Ammon's horn (tissue), 1 donor: ENCODE measurements at regions not wholly inside any gene's neighbourhood (a gene's known extent, or its start where the extent isn't known, plus 50 kb on each side); places are given as distances from the start of the nearest gene placed in this dataset.
"Not testable (repeated sequence)": the region's sequence is repeated elsewhere in the genome, so short reads cannot be mapped to it uniquely, and the experiment has no call there.

Experiments
- DNase-seq: peaks from one replicate; pipeline ENCODE4 v3.0.0-alpha.2; 2016; ENCODE audit warnings: low spot score

DNA sequence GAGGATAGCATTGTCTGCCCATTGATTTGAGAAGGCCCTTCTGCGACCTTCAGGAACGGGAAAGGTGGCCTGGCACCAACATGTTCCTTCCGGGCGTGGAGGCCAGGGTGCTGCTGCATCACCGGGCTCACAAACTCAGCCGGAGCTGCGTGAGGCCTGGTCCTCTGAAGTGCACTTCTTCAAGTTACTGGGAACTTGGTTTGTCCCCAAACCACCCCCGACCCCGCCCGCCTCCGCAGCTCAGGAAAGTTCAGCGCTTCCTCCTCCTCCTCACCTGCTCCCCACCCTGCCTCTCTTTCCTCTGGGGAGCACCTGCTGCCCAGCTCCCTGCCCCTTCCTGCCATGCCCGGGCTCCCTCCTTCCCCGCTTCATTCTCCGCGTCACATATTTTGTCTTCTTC, 116.0 kb upstream of the LRPAP1 start:
- no peak for DNase-seq

DNA sequence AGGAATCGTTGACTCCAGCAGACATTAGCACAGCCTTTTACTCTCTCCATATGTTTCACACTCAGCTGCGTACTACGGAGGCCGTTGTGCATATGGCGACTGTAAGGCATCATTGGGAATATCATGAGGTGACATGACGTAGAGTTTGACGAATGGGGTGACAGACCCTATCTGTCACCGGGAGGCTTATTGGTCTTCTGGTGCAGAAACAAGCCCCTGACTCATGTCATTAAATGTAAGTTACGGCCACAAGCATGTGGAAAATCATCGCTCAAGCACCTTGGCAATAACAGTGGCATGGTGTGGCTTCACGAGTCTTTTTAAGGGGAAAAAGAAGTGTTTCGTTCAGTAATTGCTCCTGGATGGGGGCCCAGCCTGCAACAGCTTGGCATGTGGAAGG, 115.2 kb upstream of the LRPAP1 start:
- DNase-seq: no peak

DNA sequence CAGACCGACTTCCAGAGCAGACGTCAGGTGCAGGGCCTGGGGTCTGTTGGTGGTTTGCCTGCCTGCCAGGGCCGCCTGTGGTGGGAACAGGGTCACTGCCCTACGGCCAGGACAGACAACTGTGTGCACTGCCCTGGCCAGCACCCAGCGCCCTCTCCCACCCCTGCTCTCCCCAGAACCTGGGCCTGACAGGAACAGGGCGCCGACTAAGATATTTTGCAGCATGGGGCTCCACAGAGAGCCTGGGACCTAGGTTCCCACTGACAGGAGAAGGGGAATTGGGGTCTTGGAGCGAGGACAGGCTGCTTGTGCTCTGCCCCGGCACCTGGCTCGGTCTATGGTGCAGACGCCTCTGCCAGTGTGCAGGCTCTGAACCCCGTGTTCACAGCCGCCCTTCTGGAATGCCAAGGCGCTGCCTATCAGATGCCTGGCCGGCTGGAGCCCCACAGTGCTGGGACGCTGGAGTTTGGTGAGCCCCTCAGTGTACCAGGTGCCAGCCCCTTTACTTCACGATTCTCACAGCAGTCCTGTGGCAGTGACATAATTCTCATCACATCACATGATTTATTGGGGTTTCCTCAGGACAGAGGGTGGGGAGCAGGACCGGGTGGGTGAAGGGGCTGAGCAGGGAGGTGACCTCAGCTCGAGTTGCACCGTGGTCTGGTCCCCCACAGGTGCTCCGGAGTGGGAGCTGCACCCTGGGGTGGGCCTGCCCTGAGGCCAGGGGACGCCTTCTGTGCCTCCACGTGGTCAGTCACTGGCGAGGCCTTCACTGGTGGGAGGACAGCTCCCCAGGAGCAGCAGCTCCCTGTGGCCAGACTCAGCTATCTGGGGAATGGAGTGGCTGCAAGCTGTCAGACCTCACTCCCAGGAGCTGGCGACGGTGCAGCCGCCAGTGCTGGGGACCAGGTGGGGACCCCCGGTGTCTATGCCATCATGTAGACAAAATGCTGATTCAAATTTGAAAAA, 113.8 kb upstream of the LRPAP1 start:
- no peak for DNase-seq

DNA sequence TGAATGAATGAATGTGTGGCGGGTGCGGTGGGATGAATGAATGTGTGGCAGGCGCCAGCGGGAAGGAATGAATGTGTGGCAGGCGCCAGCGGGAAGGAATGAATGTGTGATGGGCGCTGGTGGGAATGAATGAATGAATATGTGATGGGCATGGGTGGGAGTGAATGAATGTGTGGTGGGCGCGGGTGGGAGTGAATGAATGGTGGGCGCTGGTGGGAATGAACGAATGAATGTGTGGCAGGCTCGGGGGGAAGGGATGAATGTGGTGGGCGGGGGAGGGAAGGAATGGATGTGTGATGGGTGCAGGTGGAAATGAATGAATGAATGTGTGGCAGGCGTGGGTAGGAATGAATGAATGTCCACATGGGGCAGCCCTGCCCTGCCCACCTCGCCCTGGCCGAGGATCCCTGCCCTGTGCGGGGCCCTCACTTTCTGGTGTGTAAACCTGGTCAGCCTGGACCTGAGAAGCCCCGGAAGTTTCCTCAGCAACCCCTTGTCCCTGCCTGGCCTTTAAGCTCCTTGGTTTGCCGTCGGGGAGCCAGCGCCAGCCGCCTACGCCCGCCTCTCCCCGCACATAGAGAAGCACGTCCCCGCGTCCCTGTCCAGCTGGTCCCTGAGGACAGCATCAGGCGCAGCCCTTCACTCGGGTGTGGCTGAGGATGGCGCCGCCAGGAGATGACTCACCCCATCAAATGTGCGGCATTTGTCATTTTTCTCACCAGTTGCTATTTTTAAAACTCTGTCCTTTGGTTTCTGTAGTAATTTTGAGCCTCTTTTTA, 112.8 kb upstream of the LRPAP1 start:
- peak; percentile 27 for DNase-seq

DNA sequence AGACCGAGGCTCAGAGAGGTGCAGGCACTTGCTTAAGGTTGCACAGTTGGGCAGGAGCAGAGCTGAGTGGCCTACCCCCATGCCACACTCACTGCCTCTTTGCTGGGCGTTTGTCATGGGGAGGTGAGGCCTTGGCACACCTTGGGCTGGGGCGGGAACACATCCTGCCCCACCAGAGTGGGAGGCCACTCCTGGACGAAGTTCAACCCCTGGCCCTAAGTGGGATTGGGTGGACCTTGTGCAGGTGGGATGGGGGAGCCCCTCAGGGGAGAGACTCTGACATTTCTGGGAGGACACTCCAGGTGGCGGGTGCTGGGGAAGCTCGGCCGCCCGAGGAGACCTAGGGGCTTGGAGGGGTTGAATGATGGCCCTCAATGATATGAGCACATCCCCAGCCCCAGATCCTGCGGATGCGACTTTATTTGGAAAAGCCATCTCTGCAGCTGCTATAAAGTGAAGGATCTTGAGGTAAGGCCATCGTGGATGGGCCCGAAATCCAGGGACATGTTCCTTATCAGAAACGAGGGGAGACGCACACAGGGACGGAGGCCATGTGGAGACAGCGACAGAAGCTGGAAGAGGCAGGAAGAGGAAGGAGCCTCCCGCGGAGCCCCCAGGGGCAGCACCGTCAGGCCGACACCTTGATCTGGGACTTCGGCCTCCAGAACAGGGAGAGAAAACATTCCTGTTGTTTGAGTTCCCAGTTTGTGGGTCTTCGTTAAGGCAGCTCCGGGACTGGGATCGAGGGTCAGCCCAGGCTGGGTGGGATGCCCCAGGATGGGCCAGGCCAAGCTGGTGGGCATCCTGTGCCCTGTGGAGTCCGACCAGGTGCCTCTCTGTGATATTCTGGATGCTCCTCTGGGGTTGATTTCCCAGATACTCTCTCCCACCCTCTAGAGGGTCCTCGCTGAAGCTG, 111.6 kb upstream of the LRPAP1 start:
- no peak for DNase-seq

DNA sequence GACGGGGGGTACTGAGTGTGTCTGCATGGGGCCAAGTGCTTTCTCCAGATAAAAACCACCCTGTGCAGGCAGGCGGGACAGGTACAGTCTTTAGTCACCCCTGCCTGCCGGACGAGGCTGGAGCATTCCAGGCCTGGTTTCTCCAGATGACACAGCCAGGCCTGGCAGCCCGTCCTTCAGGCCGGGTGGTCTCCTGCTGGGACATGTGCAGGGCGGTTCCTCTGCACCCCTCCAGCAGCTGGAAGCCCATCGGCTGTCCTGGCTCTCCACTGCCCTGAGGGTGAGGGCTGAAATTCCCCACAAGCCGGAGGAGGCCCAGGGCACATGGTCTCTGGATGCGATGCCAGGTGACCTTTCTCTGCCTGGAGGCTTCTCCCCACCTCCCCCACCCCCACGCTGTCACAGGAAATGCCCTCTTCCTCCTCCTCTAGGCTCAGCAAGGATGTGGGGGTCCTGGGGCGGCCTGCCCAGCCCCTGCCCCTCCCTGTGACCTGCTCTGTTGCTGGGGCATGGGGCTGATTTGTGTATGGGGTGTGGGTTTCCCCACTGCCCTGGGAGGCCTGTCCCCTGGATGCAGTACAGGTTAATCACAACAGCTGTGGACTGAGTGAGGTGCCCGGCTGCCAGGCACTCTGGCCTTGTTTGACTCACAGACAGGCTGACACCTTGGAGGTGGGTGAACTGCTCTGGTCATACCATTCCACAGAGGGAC, 110.7 kb upstream of the LRPAP1 start:
- DNase-seq: no peak

DNA sequence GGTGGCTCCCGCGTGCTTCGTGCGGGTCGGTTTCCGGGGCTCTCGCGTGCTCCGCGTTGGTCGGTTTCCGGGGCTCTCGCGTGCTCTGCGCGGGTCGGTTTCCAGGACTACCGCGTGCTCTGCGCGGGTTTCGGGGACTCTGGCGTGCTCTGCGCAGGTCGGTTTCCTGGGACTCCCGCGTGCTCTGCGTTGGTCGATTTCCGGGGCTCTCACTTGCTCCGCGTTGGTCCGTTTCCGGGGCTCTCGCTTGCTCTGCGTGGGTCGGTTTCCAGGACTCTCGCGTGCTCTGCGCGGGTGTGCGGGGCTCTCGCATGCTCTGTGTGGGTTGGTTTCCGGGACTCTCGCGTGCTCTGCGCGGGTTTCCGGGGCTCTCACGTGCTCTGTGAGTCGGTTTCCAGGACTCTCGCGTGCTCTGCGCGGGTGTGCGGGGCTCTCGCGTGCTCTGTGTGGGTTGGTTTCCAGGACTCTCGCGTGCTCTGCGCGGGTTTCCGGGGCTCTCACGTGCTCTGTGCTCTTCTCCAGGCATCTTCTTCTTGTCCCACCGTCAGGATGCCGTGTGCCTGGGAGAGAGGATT, 109.9 kb upstream of the LRPAP1 start:
- DNase-seq: no peak

DNA sequence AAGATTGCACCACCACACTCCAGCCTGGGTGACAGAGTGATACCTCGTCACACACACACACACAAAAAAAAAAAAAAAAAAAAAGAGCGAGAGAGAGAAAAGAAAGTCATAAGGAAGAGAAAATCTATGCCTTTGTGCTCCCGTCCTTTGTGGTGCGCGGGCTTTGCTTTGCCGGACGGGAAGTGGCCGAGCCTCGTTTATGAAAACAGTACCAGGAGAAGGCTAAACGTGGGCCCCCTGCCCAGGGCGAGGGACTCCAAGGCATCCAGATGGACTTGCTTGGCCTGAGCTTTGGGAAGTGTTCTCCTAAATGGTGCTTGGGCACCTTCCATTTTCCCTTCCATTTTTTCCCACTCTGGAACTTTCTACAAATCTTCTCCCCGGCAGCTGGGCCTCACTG, 109.3 kb upstream of the LRPAP1 start:
- no peak for DNase-seq

DNA sequence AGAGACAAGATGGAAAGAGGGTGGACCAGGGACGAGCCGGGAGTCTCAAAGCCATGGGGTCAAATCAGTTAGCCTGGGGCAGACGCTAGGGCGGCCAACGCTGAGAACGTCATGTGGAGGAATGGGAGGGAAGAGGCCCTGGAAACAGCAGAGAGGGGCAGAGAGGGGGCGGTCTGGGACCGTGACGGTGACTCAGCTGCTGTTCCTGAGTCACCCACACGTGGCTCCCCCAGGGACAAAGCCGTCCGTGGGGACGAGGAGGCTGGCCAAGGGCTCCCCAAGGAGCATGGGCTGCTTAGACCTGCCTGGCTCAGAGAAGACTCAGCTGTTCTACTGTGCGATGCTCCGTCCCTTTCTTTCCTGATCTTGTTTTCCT, 108.4 kb upstream of the LRPAP1 start:
- no peak for DNase-seq

DNA sequence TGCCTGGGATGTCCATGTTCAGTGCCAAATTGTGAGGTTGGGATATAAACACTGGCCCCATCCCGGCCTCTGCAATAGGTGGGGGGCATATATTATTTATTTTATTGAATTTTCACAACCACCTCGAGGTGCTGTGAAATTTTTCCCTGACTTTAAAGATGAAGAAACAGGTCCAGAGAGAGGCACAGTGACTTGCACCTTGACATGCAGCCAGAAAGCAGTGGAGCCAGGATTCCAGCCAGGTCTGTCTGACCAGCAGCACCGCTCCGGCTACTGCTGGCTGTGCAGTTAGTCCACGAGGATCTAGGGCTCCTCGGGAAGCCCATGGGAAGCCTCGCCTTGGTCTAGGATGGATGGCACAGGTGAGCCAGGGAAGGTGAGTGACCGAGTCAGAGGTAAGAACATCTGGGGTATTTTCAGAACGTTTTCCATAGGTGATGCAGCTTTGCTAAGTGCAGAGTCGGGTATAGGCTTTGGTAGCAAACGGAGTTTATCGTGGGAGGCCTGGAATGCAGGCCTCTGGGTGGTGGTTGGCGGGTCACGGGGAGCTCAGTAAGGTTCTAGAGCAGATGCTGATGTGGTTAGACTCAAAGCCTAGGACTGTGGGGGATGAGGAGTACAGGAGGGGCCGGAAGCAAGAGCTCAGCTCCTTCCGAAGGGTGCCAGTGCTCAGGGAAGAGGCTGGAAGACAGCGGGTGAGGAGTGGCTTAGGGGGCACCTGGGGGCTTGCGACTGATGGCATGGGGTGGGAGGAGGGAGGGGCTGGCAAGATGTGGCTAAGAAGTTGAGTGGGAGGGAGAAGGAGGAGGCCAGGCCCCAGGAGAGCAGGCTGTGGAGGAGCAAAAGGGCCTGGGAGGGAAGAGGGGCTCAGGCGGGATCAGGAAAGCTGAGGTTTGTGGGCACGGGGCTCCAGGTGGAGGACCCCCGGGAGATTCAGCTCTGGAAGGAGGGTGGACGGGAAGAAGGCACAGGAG, 107.7 kb upstream of the LRPAP1 start:
- DNase-seq: no peak

DNA sequence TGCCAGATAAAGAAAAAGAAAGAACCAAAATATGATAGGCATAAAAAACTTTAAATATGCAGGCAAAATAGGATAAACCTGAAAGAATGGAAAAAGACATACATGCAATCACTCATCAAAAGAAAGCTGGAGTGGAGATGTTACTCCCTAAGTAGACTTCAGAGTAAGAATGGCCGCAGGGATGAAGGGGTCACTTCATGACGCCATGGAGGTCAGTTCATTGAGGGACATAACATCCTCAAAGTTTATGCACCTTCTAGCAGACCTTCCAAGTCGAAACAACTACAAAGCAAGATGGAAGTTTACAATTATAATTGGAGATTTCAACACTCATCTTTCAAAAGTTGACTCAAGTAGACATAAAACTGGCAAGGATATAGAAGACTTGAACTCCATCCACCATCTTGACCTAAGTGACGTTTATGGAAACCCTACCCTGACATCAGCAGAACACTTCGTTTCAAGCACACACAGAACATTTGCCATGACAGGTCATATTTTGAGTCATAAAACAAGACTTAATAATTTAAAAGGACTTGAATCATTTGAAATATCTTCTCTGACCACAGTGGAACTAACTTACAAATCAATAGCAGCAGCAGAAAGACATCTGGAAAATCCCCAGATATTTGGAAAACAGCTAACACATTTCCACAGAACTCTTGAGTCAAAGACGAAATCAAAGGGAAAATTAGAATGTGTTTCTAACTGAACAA, 106.0 kb upstream of the LRPAP1 start:
- no peak for DNase-seq

DNA sequence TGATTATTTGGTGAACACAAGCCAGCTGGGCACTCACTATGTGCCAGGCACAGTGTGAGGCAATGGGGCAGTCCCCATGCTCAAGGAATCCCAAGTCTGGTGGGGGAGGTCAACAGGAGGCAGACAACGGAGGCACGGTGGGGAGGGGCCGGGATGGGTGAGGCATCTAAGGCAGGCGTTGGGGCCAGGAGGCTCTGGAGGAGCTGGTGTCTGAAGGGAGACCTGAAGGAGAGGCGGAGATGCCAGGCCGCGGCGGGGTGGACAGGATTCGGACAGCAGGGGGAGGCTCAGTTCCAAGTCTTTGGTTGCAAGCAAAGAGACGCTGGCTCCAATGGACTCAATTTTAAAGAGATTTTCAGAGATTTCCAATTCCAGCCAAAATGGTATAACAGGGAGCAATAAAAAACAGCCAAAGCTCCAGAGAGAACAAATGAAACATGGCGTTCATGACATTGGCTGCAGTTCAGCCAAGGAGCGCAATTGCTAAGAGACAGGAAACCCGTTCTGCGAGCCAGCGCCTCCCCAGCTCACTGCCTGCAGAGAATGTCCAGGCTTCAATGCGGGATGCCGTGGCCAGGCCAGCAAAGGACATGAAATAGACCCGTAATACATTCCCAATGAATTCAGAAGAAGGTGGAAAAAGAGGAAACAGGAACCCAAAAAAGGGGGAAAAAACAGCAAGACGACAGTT, 105.2 kb upstream of the LRPAP1 start:
- DNase-seq: peak; percentile 72

DNA sequence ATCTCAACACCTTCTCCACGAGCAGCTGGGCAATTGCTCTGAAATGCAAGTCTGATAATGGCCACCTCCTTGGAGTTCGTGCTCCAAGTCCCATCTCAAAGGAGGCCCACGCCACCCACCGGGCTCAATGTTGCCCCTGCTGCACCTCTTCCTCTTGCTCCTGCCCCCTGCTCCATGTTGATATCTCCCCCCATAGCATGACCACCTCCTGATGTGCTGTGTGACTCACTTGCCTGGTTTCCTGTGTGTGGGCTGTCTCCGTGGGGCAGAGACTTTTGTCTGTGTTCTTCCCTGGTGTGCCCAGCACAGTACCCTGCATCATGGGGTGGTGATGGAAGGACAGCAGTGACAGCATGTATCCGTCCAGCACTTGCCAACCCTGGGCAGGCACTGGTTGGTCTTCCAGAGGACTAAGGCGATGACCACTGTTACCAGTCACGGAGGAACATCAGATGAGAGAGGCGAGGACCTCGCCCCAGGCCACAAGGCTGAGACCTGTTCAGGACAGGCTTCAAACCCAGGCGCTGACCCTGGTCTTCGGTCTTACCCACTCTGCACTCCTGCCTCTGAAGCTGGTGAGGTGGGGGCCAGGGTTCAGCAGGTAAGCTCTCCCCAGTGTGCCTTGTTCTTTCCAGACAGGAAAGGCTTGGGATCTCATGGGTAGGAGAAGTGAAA, 104.6 kb upstream of the LRPAP1 start:
- no peak for DNase-seq

DNA sequence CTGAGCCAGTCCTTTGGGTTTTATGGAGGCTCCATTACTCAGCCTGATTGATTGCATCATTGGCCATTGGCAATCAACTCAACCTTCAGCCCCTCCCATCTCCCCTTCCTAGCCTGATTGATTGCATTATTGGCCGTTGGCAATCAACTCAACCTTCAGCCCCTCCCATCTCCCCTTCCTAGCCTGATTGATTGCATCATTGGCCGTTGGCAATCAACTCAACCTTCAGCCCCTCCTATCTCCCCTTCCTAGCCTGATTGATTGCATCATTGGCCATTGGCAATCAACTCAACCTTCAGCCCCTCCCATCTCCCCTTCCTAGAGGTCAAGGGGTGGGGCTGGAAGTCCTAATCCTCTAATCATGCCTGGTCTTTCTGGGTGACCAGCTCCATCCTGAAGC, 103.8 kb upstream of the LRPAP1 start:
- not testable (repeated sequence) for DNase-seq

DNA sequence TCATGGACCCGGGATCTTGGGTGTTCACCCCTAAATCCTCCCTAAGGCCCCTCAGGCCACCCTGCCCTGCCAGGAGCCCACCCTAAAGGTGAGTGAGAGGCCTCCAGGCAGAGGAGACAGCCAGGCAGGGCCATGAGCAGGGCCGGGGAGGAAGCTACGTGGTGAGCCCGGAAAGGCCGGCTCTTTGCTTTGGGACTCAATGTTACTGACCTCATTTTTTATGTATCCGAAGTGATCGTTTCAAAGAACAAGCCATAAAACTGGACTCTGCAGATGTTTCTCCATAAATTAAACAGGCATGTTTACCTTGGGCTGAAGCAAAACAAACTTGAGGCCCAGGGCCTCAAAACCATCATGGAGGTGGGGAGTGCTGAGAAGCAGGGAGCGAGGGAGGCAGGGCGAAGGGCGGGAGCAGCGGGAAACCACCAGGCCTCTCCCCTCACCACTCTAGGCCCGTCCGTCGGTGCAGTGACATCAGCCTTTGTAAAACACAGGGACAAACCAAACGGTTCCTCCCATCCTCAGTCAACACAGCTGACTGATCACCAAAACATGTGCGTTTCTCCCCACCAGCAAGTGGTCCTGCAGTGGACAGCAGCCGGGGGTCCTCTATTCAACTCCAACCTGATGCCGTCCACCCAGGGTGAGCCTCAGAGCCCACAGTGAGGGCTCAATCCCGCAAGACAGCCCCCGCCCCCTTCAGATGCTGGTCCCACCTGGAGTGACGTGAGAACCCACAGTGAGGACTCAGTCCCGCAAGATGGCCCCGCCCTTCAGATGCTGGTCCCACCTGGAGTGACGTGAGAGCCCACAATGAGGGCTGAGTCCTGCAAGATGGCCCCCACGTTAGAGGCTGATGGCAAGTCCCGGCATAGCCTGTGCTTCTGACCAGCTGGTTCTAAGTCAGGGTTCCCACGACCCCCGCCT, 102.9 kb upstream of the LRPAP1 start:
- DNase-seq: no peak

DNA sequence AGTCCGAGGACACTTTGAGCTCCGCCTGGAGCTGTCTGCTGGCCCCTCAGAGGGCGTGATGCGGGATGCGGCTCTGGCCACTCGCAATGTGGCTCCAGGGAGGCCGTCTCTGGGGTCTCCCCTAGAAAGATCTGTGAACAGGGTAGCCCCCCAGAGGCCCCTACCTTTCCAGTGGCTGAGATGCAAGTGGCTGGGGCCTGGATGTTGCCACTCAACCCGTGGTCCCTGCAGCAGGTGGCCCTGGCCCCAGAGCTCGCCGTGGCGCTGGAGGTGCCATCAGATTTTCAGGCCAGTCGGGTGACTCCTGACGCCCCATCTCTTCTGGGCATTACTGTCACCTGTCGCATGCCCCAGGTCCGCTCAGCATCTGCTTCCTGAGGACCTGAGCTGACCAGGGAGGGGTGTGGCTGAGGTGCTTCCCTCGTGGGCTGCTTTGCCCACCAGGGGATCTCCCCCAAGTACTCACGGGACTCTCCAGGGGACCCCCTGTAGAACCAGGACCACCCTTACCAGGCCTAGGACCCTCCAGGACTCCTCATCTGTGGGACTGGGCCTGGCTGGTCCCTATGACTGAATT, 102.1 kb upstream of the LRPAP1 start:
- no peak for DNase-seq

DNA sequence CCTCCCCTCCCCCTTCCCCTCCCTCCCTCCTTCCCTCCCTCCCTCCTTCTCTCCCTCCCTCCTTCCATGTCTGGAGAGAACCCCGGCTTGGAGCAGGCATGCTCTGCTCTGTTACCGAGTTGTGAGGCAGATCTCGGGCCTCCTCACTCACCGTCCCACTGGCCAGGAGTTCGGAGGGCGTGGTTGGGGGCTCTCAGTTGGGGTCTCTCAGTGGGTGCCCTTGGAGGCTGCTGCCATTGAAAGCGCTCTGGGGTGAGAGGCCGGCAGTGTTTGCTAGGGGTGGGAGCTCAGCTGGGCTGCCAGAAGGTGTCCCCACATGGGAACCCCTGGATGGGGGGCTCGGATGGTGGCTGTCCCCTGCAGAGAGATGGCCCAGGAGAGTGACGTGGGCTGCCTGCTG, 101.1 kb upstream of the LRPAP1 start:
- DNase-seq: not testable (repeated sequence)
